Caco-2 (cell line): ENCODE measurements at regions not wholly inside any gene's neighbourhood (a gene's known extent, or its start where the extent isn't known, plus 50 kb on each side); places are given as distances from the start of the nearest gene placed in this dataset.

Source experiments
- BruUV-seq: library from RNA; stranded (reverse); fragments of 400-500 nt; replicated peaks from 2 replicates; lab custom pipeline; 2021; lab: Mats Ljungman, UMichigan
- CTCF ChIA-PET: fragments of 300-600 bp; sonication (Branson Sonifier 250); formaldehyde crosslinking; loops from one replicate; lab custom pipeline; 2022; ENCODE audit warnings: antibody characterized with exemption; lab: Charles Lee
- POLR2A ChIA-PET: fragments of 300-600 bp; sonication (Branson Sonifier 250); formaldehyde crosslinking; loops from one replicate; lab custom pipeline; 2022; ENCODE audit warnings: antibody characterized with exemption; lab: Charles Lee
- DNase-seq, 2 experiments: peaks; one replicate each; pipeline versions ENCODE4 v3.0.0 to v3.0.0-alpha.2; 2020 to 2022
- H3K27me3 ChIP-seq: replicated peaks from 2 replicates; pipeline ENCODE4 v1.6.0; 2011; ENCODE audit warnings: low read length; ENCODE audit not compliant: control insufficient read depth, insufficient read depth
- H3K36me3 ChIP-seq: 2 replicates; pipeline ENCODE4 v1.5.1; 2011; ENCODE audit warnings: low read length; ENCODE audit not compliant: control insufficient read depth, insufficient read depth
- H3K4me1 ChIP-seq: fragments of 250-450 bp; sonication (Bioruptor Pico); 2 replicates; pipeline ENCODE4 v1.5.1; 2020; ENCODE audit warnings: mild to moderate bottlenecking
- H3K4me3 ChIP-seq: 2 replicates; pipeline ENCODE4 v1.5.1; 2011; ENCODE audit warnings: low read depth, mild to moderate bottlenecking, control low read depth, low read length
- H3K9me3 ChIP-seq: fragments of 250-450 bp; sonication (Bioruptor Pico); 2 replicates; pipeline ENCODE4 v1.5.1; 2020; ENCODE audit warnings: mild to moderate bottlenecking, moderate library complexity
- H3K27ac Mint-ChIP-seq: one replicate; pipeline ENCODE4 v1.8.0; 2022; ENCODE audit warnings: mixed read lengths; ENCODE audit not compliant: unreplicated experiment
- H3K27me3 Mint-ChIP-seq: one replicate; pipeline ENCODE4 v1.8.0; 2022; ENCODE audit warnings: mixed read lengths; ENCODE audit not compliant: insufficient read depth, unreplicated experiment
- H3K36me3 Mint-ChIP-seq: one replicate; pipeline ENCODE4 v1.8.0; 2022; ENCODE audit warnings: mild to moderate bottlenecking, mixed read lengths; ENCODE audit not compliant: insufficient read depth, unreplicated experiment
- H3K4me1 Mint-ChIP-seq: one replicate; pipeline ENCODE4 v1.8.0; 2022; ENCODE audit warnings: low read depth, mixed read lengths; ENCODE audit not compliant: unreplicated experiment
- H3K4me3 Mint-ChIP-seq: one replicate; pipeline ENCODE4 v1.8.0; 2022; ENCODE audit warnings: mild to moderate bottlenecking, moderate library complexity, mixed read lengths; ENCODE audit not compliant: unreplicated experiment
- H3K9me3 Mint-ChIP-seq: one replicate; pipeline ENCODE4 v1.8.0; 2022; ENCODE audit warnings: mixed read lengths; ENCODE audit not compliant: unreplicated experiment
- CTCF ChIP-seq, 2 experiments: fragments of 200-600 bp in 1 of 2; IDR thresholded peaks; 1 replicate in 1 of 2; 2 replicates in 1 of 2; pipeline versions ENCODE4 v1.5.1 to v1.8.0; 2011 to 2022; ENCODE audit warnings: antibody characterized with exemption in 1 of 2, control low read depth in 1 of 2, inconsistent platforms in 1 of 2, low read depth in 1 of 2, low read length in 1 of 2, mild to moderate bottlenecking in 1 of 2, moderate library complexity in 1 of 2; ENCODE audit not compliant: insufficient read depth in 1 of 2, severe bottlenecking in 1 of 2, unreplicated experiment in 1 of 2
- intact Hi-C: fragments of 100-400 bp; cut with micrococcal nuclease; formaldehyde crosslinking; loops from one replicate; pipeline ENCODE4 v1.10.0; 2022; ENCODE audit not compliant: unreplicated experiment

GRCh38 chr18:72360634-72361033, 183.5 kb downstream of the CBLN2 start:
- DNase-seq: no peak
- no TSS peak for BruUV-seq
- no peaks in the 10 kb centered on the region for H3K9me3 ChIP-seq
- Mint-ChIP-seq H3K9me3 (no peaks in the 10 kb centered on the region), H3K27me3 (peaks cover 2% of the 10 kb centered on the region), H3K4me1 (no peaks in the 10 kb centered on the region), H3K4me3 (no peak overlapping the region), H3K36me3 (no peaks in the 10 kb centered on the region), H3K27ac (no peak overlapping the region)
- CTCF ChIA-PET: no interaction called here
- no peaks in the 10 kb centered on the region for H3K4me1 ChIP-seq
- no peak overlapping the region for H3K4me3 ChIP-seq
- intact Hi-C loops: no loop called here
- no peaks in the 10 kb centered on the region for H3K27me3 ChIP-seq
- POLR2A ChIA-PET: no interaction called here
- H3K36me3 ChIP-seq: no peaks in the 10 kb centered on the region
- no peak for TF ChIP-seq CTCF (IDR thresholded peaks at IDR 0.05; ENCODE audit: insufficient read depth in 1 of 2, low read depth in 1 of 2, low read length in 1 of 2, severe bottlenecking in 1 of 2, unreplicated experiment in 1 of 2)

- TF ChIP-seq CTCF (IDR thresholded peaks at IDR 0.05; ENCODE audit: insufficient read depth in 1 of 2, low read depth in 1 of 2, low read length in 1 of 2, severe bottlenecking in 1 of 2, unreplicated experiment in 1 of 2): no peak
- Histone ChIP-seq H3K4me3 (no peak overlapping the region), H3K27me3 (no peaks in the 10 kb centered on the region), H3K4me1 (no peaks in the 10 kb centered on the region), H3K36me3 (no peaks in the 10 kb centered on the region), H3K9me3 (no peaks in the 10 kb centered on the region)
- H3K4me3 Mint-ChIP-seq: no peak overlapping the region
- BruUV-seq: no TSS peak
- CTCF ChIA-PET: no interaction called here
- no peak for DNase-seq
- POLR2A ChIA-PET: no interaction called here
- H3K27ac Mint-ChIP-seq: no peak overlapping the region
- H3K4me1 Mint-ChIP-seq: no peaks in the 10 kb centered on the region
- intact Hi-C loops: no loop called here
- no peaks in the 10 kb centered on the region for H3K27me3 Mint-ChIP-seq
- no peaks in the 10 kb centered on the region for H3K9me3 Mint-ChIP-seq
- H3K36me3 Mint-ChIP-seq: no peaks in the 10 kb centered on the region
These were observed 201.2 kb downstream of the CBLN2 start for GRCh38 chr18:72342933-72343332.

- intact Hi-C loops: no loop called here
- TF ChIP-seq CTCF (IDR thresholded peaks at IDR 0.05; ENCODE audit: insufficient read depth in 1 of 2, low read depth in 1 of 2, low read length in 1 of 2, severe bottlenecking in 1 of 2, unreplicated experiment in 1 of 2): no peak
- H3K27me3 ChIP-seq: no peaks in the 10 kb centered on the region
- POLR2A ChIA-PET: no interaction called here
- H3K9me3 ChIP-seq: no peaks in the 10 kb centered on the region
- H3K4me3 ChIP-seq: no peak overlapping the region
- BruUV-seq: no TSS peak
- Mint-ChIP-seq H3K27me3 (no peaks in the 10 kb centered on the region), H3K36me3 (no peaks in the 10 kb centered on the region), H3K4me1 (no peaks in the 10 kb centered on the region), H3K4me3 (no peak overlapping the region), H3K27ac (no peak overlapping the region), H3K9me3 (no peaks in the 10 kb centered on the region)
- CTCF ChIA-PET: no interaction called here
- DNase-seq: no peak
- no peaks in the 10 kb centered on the region for H3K36me3 ChIP-seq
- no peaks in the 10 kb centered on the region for H3K4me1 ChIP-seq
These were observed 204.2 kb downstream of the CBLN2 start for GRCh38 chr18:72339976-72340375.
